Dermis blood vessel endothelial cell (primary cell): ENCODE measurements at regions not wholly inside any gene's neighbourhood (a gene's known extent, or its start where the extent isn't known, plus 50 kb on each side); places are given as distances from the start of the nearest gene placed in this dataset.

Experiments used
- DNase-seq: peaks from one replicate; pipeline ENCODE4 v3.0.0; 2010

DNA sequence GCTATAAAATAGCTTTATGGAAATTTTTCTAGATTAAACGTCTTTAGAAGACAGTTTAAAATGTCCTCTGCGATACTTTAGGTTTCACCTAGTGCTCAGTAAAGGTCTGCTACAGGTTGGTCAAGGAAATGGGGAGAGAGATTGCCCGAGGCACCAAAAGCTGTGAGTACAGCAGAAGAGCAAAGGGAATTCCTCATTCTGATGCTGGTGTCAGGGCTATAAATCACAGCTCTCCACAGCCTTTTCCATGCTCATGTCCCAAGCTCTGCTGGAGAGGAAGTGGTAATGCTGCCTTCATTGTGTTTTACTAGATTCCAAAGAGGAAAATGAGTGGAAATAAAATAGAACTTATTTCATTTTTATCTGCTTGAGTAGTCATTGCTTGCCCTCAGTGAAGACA lies 2060.4 kb downstream of the ARAP2 start:
- no peak for DNase-seq

DNA sequence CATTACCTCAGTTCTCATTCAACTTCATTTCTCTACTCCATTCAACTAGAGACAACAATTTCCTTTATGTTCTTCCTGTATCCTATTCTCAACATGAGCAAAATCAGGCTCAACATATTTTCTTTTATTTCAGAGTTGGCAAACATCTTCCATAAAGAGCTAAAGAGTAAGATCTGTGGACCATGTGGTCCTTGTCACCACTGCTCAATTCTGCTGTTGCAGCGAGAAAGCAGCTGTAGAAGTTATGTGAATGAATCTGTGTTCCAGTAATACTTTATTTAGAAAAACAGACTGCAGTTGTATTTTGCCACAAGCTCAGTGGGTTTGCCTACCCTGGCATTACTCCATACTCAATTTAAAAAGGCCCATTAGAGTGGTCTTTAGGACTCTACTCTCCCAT lies 2057.3 kb downstream of the ARAP2 start:
- no peak for DNase-seq

DNA sequence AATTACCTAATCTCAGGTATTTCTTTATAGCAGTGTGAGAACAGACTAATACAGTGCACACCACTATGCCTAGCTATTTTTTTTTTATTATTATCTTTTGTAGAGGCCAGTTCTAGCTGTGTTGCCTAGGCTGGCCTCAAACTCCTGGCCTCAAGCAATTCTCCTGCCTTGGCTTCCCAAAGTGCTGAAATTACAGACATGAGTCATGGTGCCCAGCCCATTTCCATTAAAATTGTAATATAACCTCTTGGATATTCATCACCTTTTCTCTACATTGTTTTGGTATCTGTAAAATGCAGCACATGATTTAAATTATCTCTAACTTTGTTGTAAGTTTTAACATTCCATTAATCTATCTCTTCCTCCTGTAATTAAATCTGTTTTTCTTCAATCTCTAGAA lies 2052.9 kb downstream of the ARAP2 start:
- no peak for DNase-seq

DNA sequence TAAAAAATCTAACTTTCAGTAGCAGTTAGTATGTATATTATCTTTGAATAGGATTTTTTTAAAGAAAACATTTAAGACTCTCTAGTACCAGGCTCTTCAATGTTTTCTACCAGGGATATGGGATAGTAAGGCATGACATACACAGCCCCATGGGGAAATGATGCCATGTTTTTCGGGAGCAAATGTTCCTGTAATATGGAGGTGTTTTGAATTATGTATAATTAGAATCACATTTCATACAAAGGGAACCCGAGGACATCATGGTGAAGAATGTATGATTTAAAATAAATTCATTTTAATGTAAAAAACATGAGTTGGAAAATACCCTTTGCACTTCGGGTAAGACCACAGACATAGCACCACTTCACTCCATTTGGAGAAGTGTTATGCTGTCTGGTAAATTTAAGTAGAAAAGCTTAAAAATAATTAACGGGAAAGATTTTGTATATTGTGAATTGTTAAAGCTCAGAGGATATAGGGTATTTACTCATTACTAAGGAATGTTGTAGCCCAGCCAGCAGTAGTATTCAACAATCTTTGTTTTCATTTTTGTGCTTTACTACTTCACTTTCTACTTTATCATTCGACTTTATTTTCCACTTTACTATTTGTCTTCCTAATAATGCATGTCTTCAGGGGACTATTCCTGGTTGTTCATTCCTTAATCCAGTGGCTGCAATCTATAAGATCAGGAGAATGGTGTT lies 2050.7 kb downstream of the ARAP2 start:
- DNase-seq: no peak

DNA sequence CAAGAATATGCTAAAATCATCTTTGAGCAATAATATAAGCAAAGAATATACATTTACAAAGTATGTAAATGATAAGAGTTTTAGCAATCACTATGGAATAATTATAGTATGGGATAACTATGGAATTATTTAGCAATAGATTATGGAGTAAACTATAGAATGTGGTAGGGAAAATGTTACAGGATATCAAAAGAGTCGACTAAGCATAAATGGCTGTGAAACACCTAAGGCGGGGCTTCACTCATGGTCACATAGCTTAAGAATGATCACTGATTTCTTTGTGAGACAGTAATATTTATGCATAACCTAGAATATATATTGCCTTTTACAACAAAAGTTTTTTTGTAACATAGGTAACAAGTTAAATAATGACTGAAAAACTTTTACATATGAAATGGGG lies 2049.7 kb downstream of the ARAP2 start:
- no peak for DNase-seq

DNA sequence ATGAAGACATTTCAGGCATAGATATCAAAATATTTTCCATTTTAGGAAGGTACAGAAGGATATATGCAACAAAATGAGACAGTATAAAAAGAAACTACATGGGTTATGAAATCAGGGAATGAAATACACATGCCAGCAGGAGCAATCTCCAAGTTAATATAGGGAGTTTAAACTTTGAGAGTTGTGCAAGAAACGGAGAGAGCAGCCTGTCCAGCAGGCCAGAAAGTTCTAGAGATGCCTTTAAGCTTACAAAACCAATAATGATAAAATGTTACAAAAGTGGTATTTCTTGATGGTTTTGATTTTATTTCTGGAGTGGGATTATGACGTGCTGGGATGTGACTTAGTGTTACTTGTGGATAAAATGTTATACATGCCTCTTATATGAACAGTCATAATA lies 2047.9 kb downstream of the ARAP2 start:
- DNase-seq: no peak

DNA sequence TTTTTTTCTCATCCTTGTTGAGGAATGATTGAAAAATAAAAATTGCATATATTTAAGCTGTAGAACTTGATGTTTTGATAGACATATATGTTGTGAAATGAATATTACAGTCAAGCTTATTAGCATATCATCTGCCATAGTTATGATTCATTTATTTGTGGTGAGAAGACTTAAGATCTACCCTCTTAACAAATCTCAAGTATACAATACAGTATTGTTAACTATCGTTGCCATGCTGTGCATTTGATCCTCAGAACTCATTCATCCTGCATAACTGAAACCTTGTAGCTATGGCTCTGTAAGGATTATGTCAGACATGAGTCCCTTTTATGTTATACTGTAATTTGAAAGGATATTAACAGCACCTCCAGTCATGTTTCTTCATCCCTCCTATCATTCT lies 2045.3 kb downstream of the ARAP2 start:
- DNase-seq: no peak

DNA sequence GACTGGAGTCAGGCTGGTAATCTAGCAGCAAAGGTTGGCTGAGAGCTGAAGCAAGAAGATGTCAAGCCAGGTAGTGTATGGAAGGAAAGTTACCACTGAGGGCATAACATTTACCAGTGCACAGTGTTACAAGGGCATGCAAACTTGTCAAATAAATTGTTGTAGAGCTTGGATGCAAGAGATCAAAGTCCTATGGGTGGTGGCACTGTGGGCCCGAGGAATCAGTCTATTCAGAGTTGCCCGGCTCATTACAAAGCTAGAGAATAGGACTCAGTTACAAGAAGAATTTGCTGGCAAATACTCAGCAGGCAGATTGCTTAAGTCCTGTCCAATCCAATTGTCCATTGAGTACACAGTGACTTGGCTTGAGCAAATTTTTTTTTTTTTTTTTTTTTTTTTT lies 2043.8 kb downstream of the ARAP2 start:
- no peak for DNase-seq

DNA sequence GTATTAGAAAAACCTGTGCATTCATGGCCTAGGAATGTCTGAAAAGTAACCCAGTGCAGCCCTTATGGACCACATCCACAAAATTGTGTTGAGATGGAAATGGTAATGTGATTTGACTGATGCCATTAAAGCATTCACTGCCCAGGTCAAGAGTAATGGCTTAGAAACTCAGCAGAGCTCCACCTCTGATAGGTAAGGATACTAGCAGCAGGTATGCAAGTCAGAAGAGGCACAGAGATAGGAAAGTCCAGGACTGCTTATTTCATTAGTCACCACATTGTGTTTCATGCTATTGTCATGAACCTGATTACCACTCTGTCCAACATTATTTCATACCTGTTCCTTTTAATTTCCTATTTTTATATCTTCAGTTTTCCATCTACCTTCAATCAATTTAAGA lies 2042.2 kb downstream of the ARAP2 start:
- no peak for DNase-seq

DNA sequence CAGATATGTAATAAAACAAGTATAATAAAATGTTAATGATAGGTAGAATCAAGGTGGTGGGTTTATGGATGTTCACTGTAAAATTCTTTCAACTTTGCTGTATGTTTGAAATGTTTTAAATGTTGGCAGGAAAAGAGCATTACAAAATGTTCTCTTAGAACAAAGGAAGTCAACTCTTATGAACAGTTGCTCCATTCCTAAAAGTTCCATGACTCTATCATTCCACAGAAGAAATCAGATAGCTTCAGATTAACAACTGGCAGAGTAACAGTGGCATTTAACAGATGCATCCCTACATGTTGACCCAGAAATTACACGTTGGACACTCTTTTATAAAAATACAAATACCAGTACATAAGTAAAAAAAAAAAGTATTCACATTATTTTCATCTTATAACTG lies 2023.7 kb downstream of the ARAP2 start:
- DNase-seq: no peak

DNA sequence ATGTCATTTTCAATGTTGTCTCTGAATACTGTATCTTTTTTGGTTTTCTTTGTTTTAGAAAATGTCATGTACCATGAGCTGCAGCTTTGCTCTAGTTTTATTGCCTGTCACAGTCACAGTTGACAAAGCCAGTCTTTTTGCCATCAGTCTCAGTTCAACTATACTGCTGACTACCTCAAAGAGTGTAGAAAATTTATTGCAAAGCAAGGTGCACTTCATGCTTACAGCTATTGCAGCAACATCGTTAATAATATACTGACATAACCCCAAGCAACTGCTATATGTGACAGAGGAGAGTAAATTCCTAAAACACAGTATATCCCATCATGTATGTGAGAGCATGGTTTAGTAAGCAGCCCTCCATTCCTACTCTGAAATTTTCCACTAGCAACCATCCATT lies 2022.3 kb downstream of the ARAP2 start:
- no peak for DNase-seq

DNA sequence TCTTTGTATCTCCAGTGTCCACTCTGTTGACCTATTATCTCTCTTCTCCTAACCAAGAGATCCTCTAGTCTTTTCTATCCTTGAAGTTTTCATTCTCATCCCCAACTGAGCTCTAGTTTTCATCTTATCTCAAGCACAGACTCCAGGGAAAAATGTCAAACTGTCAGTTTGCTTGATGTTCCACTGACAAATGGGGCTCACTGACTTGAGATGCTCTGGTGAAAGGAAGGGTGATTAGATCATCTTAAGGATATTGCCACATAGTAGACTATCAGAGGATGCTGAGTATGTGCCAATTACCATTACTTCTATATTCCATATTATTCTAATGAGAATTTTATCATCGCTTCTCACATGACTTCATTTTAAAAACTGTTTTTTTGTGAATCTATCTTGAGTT lies 2008.2 kb downstream of the ARAP2 start:
- DNase-seq: no peak

DNA sequence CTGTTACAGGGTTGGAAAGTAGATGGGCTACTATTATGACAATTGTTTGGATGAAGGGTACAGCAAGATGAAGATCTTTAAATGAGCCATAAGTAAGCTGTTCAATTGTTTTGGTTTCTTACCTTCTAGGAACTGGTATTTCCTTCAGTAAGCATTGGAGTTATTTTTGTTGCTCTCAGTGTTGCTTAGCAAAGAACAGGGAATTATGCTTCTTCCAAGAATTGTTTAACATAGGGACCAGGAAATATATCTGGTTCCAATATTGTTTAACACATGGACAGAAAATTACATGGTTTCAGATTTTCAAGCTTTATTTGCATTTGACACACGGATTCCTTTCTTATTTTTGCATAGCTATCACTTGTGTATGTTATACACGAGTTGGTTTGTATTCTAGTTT lies 1999.0 kb downstream of the ARAP2 start:
- DNase-seq: no peak

DNA sequence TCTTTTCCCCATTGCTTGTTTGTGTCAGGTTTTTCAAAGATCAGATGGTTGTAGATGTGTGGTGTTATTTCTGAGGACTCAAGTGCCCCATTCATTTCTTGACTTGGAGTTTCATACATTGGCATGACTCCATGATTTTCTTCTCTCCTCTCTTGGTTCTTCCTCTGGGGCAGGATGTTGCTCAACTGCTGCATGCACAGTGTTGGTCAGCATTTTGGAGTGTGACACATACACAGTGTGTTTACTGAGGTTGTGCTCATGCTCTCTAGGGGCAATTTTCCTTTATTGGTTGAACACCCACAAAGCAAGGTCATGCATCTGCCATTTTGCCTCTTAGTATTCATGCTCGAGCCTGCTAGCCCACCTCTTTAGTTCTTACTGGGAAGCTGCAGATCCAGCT lies 1993.8 kb downstream of the ARAP2 start:
- DNase-seq: no peak

DNA sequence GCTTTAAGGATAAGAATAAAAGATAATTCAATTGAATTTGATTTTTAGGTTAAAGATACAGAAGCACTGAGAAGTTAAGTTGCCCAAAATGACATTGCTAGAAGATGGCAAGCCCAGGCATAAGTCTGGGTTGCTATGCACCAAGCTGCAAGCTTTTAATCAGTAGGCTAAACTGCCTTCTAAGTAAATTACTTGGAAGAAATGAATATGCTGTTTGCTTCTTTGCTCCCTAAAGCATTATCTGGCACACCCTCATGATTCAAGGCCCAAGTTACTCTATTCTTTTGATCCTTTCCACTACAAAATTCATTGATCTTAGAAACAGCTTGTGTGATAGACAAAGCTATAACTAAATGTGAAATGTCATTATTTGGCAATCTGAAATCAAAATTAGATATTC lies 1991.1 kb downstream of the ARAP2 start:
- DNase-seq: no peak

DNA sequence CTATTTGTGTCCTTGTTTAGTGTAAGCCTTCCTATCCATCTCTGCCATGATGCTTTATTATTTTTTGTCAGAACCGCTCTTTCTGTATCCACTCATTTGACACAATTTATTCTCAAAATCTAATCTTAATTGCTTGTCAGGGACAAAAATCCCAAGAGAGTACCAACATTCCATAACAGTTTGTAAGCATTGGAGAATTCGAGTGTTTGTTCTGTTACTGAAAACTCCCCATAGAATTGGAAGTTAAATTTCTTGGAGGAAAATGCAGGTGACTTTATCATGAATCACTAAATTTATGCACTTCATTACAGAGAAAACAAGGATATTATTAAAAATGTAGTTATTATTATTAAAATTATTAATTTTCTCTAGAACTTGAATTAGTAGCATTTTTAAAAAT lies 1986.1 kb downstream of the ARAP2 start:
- no peak for DNase-seq

DNA sequence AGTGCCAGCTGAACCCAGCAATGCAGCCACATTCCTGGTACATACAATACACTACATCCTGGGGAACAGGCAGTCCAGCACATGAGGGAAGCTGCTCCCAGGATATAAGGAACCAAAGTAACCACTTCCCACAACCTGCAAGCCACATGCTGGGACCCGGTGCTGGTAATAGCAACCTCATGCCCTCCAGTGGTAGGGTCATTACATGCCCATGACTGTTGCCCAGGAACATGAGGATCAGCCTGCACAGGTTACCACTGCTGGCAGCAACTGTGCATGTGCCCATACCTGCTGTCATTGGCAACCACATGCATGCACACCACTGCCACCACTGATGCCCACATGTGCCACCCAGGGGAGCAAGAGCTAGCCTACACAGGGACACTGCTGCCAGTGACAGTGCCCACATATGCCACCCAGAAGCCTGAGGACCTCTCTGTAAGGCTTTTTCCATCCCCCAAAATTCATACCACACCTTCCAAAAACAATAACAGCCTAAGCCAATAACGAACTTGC lies 1982.5 kb downstream of the ARAP2 start:
- no peak for DNase-seq

DNA sequence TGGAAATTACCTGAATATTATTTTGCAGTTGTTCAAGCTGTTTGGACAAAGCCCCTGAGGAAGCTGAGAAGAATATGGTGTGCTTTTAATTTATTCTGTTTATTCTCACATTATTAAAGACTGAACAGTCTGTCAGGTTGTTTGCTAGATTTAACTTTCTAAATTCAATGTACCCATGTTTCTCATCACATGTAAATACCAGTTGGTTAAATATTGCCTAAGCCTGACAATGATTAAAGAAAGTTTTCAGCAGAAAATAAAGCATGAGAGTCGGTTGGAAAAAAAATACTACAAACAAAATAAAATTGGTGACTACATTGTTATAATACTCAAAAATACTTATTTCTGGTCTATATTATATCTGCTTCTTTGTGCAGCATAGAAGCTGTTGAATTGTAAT lies 1974.7 kb downstream of the ARAP2 start:
- no peak for DNase-seq

DNA sequence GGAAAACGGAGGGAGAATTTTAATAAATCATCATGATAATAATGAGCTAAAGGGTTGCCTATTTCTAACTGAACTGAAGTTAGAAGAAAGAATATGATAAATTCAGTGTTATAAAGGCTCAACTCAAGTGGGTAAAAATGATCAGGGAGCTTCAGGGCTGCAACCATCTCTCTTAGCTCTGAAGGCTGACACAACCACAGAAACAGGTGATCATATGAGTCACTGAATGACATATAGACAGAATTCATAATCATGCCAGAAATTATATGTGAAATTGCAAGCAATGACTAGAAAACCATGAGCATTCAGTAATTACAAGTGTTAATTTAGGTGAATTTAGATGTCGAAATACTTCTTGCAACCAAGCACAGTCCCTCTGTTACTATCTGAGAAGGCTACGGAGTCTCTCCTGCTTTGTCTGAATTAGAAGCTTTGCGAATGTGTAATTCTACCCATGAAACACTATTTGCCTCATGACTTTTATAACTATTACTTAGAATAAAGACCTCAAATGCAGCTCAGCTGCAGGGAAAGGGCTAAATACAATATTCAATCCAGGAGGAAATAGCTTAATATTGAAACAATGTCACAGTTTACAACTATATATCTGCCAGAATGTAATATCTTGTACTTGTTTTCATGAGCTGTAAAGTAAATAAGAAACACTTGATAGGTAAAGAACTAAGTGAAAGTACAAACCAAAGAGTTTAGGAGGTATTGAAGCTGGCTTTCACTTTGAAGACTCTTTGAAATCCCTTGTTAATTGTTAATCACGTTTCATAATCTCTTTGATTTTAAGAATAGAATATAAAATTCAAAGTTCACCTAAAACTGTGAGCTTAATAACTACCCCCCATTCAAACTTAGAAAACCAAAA lies 1972.6 kb downstream of the ARAP2 start:
- no peak for DNase-seq

DNA sequence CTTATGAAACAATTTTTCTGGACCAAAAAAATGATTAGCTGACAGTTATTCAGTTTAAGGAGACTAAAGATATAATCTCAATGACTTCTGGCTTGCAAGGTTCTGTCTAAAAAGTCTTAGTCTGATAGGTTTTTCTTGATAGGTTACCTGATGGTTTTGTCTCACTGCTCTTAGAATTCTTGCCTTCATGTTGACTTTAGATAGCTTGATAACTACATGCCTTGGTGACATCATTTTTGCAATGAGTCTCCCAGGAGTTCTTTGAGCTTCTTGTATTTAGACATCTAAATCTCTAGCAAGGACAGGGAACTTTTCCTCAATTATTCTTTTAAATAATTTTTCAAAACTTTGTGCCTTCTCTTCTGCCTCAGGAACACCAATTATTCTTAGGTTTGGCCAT lies 1965.3 kb downstream of the ARAP2 start:
- DNase-seq: no peak

DNA sequence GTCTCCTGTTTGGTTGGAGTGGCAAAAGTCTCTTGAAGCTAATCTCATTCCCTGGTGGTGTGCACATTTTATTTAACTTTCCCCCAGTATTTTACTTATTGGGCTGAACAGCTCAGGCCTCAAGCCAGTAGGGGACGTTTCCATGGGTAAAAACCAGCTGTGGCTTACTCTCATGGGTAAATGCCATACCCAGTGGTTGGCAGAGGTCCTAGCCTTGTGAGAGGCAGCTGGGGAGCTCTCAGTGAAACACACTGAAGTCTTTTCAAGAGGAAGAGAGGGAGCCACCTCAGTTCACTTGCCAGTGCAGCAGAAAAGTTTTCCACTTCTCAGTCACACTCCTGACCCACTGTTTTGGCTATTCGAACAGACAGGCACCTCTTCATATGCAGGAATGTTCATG lies 1964.2 kb downstream of the ARAP2 start:
- DNase-seq: no peak

DNA sequence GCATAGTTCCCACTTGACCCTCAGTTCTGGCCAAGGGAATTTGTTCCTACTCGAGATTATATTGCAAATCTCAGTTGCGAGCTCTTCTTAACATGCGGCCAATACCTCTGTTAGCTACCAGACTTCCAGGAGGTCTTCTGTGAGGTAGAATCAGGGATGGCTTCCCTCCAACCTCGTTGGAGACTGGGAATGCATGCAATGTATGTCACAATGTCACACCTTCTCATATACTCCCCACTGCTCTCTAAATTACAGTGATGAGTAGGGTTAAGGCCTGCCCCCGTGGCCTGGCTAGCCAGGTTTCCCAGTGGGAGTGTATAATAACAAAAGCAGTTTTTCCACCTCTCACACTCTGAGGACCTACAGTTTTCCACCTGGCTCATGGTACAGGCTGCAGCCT lies 1962.5 kb downstream of the ARAP2 start:
- DNase-seq: no peak

DNA sequence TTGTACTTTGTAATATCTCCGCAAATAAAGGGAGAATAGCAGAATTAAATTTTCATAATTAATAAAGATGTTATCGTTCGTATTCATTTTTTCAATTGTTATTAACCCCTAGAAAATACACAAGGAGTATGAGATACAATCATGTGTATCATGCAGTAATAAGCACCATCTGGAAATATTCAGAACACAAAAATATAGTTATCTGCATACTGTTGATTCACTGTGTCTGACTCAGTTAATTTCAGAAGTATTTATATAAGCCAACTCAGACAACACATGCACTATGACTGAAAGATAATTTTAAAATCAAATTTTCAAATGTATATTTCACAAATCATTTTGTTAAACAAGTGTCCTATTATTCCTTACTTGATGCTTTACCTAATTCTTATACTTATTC lies 1954.8 kb downstream of the ARAP2 start:
- no peak for DNase-seq

DNA sequence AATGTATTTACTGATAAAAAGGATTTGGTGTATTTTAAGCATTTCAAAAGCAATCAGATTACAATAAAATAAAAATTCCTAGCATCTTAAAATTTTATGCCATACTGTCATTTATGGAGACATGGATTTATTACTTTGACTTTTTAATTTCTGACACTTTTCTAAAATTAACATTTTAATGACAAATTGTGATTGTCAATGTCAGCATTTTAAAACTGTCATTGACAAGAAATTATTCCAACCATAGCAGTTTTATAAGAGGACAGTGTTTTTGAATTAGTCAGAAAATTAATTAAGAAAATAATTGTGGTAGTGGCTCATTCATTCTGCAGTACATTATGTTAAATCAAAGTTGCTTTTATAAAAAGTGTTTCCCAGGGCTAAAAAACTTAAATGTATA lies 1954.4 kb downstream of the ARAP2 start:
- no peak for DNase-seq
